ENCODE measurements at regions not wholly inside any gene's neighbourhood (a gene's known extent, or its start where the extent isn't known, plus 50 kb on each side); places are given as distances from the start of the nearest gene placed in this dataset.

DNA sequence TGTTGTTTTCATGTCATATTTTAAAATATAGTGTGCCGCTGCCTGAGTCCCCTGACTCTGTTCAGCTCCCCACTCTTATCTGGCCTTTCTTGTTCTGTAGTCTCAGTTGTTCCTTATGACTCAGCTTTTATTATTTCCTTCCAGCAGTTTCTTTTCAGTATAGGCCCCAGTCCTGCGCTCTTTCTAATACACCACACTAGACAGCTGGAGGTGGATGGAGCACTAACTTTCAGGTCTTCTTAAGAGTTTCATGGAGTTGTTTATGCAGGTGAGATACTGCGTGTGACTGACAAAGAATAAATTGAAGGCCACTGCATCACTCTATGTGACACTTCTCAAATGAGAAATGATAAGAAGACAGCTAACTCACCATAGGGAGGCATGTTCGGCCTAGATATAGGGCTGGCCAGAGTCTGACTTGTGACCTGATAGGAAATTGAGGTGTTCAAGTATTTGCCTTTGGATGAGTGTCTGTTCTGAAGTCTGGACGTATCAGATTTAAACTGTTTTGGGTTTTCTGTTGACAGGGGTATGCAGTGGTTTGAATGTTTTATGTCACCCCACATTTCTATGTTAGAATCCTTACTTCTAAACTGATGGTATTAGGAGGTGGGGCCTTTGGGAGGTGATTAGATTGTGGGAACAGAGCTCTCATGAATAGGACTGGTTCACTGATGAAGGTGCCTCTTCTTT lies 60.8 kb upstream of the CLMN start:
- no peak for DNase-seq

DNA sequence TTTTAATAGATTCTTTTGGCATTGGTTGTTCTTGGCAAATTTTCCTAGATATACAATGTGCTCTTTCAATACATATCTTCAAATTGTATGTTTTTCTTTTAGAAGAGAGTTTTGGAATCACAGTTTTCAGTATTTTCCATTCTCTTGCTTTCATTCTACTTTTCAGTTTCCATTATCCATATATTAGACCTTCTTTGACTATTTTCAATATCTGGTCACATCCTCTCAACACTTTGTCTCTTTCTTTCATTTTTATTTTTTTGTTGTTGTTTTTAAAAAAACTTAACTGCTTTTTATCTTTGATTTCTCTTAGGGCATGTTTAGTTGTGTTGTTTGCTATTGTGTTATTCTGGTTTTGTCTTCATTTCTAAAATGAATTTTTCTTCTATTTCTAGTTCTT lies 59.9 kb upstream of the CLMN start:
- DNase-seq, result no peak

- no peak for DNase-seq
Measured at GRCh38 chr14:95375539-95376109, 55.9 kb upstream of the CLMN start.

- DNase-seq, result no peak
Measured at GRCh38 chr14:95374239-95374997, 54.7 kb upstream of the CLMN start.

GRCh38 chr14:95370076-95370475 lies 50.4 kb upstream of the CLMN start:
- no peak for DNase-seq
